Peyer's patch (tissue), 4 donors: ENCODE measurements at regions not wholly inside any gene's neighbourhood (a gene's known extent, or its start where the extent isn't known, plus 50 kb on each side); places are given as distances from the start of the nearest gene placed in this dataset.

ENCODE experiments used
- DNase-seq, 3 donors: peaks; one replicate each; pipeline ENCODE4 v3.0.0-alpha.2; 2017 to 2019
- H3K27ac ChIP-seq, 4 donors: fragments of 200-600 bp; sonication (generic); one replicate each; pipeline ENCODE4 v1.5.1; 2016 to 2019
- H3K27me3 ChIP-seq, 2 donors: fragments of 200-600 bp; sonication (generic); one replicate each; pipeline ENCODE4 v1.5.1; 2019
- H3K36me3 ChIP-seq, 3 donors: fragments of 200-600 bp; sonication (generic); one replicate each; pipeline ENCODE4 v1.5.1; 2016 to 2019
- H3K4me1 ChIP-seq, 4 donors: fragments of 200-600 bp; sonication (generic); one replicate each; pipeline ENCODE4 v1.5.1; 2016 to 2019
- H3K4me3 ChIP-seq, 4 donors: fragments of 200-600 bp; sonication (generic); 1 replicate in 3 of 4; 2 replicates in 1 of 4; pipeline ENCODE4 v1.5.1; 2016 to 2019; ENCODE audit warnings: mild to moderate bottlenecking in 1 of 4
- H3K9me3 ChIP-seq, 4 donors: fragments of 200-600 bp; sonication (generic); one replicate each; pipeline ENCODE4 v1.5.1; 2016 to 2019; ENCODE audit warnings: mild to moderate bottlenecking in 1 of 4
- POLR2A ChIP-seq, 2 donors: fragments of 450-650 bp; IDR thresholded peaks; one replicate each; pipeline ENCODE4 v1.5.1; 2017; ENCODE audit warnings: antibody characterized with exemption in 2 of 2, mild to moderate bottlenecking in 2 of 2, moderate library complexity in 2 of 2
- TF ChIP-seq, protein P1 (sequence below), 6 experiments: fragments of 450-650 bp in 4 of 6; fragments of 200-600 bp in 2 of 6; sonication (generic) in 1 of 6; IDR thresholded peaks; one replicate each; pipeline ENCODE4 v1.5.1; 2017 to 2019; ENCODE audit warnings: antibody characterized with exemption in 6 of 6, mild to moderate bottlenecking in 3 of 6, moderate library complexity in 1 of 6

DNA sequence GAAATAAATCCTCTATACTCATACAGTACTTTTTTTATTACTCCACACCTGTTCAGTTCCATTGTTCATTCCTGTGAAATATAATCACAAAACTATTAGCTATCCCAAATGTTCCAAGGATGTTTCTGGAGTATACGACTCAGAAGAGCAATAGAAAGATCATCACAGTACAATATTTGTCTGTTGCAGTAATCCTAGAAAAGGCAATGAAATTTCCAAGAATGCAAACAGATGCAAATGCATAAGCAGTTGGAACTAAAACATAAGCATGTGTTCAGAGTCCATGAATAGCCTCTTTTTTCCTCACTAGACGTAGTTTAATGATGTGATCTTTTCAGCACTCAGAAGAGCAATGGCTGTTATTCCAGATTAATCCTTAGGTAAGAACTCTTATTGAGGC, 55.2 kb downstream of the RTL3 start:
- H3K4me3 ChIP-seq: no peak overlapping the region
- TF ChIP-seq POLR2A (IDR thresholded peaks at IDR 0.05): no peak
- DNase-seq: no peak
- no peaks in the 10 kb centered on the region for H3K27me3 ChIP-seq
- H3K9me3 ChIP-seq: no peaks in the 10 kb centered on the region
- H3K36me3 ChIP-seq: no peaks in the 10 kb centered on the region
- no peaks in the 10 kb centered on the region for H3K4me1 ChIP-seq
- no peak overlapping the region for H3K27ac ChIP-seq

- no peaks in the 10 kb centered on the region for H3K36me3 ChIP-seq
- no peak for TF ChIP-seq POLR2A (IDR thresholded peaks at IDR 0.05)
- TF ChIP-seq, protein P1, sequence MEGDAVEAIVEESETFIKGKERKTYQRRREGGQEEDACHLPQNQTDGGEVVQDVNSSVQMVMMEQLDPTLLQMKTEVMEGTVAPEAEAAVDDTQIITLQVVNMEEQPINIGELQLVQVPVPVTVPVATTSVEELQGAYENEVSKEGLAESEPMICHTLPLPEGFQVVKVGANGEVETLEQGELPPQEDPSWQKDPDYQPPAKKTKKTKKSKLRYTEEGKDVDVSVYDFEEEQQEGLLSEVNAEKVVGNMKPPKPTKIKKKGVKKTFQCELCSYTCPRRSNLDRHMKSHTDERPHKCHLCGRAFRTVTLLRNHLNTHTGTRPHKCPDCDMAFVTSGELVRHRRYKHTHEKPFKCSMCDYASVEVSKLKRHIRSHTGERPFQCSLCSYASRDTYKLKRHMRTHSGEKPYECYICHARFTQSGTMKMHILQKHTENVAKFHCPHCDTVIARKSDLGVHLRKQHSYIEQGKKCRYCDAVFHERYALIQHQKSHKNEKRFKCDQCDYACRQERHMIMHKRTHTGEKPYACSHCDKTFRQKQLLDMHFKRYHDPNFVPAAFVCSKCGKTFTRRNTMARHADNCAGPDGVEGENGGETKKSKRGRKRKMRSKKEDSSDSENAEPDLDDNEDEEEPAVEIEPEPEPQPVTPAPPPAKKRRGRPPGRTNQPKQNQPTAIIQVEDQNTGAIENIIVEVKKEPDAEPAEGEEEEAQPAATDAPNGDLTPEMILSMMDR (IDR thresholded peaks at IDR 0.05): no peak
- no peak for DNase-seq
- no peak overlapping the region for H3K27ac ChIP-seq
- H3K9me3 ChIP-seq: no peaks in the 10 kb centered on the region
- no peaks in the 10 kb centered on the region for H3K27me3 ChIP-seq
- no peaks in the 10 kb centered on the region for H3K4me1 ChIP-seq
- no peak overlapping the region for H3K4me3 ChIP-seq
Observed at GRCh38 chrX:78595901-78596502, 63.1 kb downstream of the RTL3 start.

GRCh38 chrX:78593701-78594100, 65.4 kb downstream of the RTL3 start:
- Histone ChIP-seq H3K36me3 (no peaks in the 10 kb centered on the region), H3K4me1 (no peaks in the 10 kb centered on the region), H3K27me3 (no peaks in the 10 kb centered on the region), H3K9me3 (no peaks in the 10 kb centered on the region), H3K4me3 (no peak overlapping the region), H3K27ac (no peak overlapping the region)
- no peak for DNase-seq
- TF ChIP-seq, protein P1 (IDR thresholded peaks at IDR 0.05): no peak
- TF ChIP-seq POLR2A (IDR thresholded peaks at IDR 0.05): no peak

DNA sequence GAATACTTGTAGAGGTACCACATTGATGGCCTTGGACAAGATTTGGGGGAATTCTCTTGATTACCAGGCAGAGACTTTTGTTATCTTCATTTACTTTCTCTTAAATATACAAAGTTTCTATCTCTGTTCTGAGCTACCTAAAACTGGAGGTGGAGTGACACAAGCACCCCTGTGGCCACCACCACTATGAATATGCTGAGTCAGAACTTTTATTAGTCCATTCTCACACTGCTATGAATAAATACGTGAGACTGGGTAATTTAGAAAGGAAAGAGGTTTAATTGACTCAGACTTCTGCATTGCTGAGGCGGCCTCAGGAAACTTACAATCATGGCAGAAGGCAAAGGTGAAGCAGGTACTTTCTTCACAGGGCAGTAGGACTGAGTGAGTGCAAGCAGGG, 67.1 kb downstream of the RTL3 start:
- TF ChIP-seq POLR2A (IDR thresholded peaks at IDR 0.05): no peak
- TF ChIP-seq, protein P1 (IDR thresholded peaks at IDR 0.05): no peak
- Histone ChIP-seq H3K27ac (no peak overlapping the region), H3K4me3 (no peak overlapping the region), H3K36me3 (no peaks in the 10 kb centered on the region), H3K27me3 (no peaks in the 10 kb centered on the region), H3K4me1 (no peaks in the 10 kb centered on the region), H3K9me3 (no peaks in the 10 kb centered on the region)
- DNase-seq: no peak

- no peak overlapping the region for H3K4me3 ChIP-seq
- H3K27ac ChIP-seq: no peak overlapping the region
- TF ChIP-seq POLR2A (IDR thresholded peaks at IDR 0.05): no peak
- TF ChIP-seq, protein P1 (IDR thresholded peaks at IDR 0.05): no peak
- DNase-seq: no peak
- no peaks in the 10 kb centered on the region for H3K4me1 ChIP-seq
- no peaks in the 10 kb centered on the region for H3K27me3 ChIP-seq
- H3K36me3 ChIP-seq: no peaks in the 10 kb centered on the region
- no peaks in the 10 kb centered on the region for H3K9me3 ChIP-seq
Observed at GRCh38 chrX:78574306-78574705, 84.8 kb downstream of the RTL3 start.

GRCh38 chrX:78573630-78574029, 85.5 kb downstream of the RTL3 start:
- DNase-seq: no peak
- no peaks in the 10 kb centered on the region for H3K27me3 ChIP-seq
- no peaks in the 10 kb centered on the region for H3K4me1 ChIP-seq
- no peak overlapping the region for H3K27ac ChIP-seq
- no peaks in the 10 kb centered on the region for H3K36me3 ChIP-seq
- no peaks in the 10 kb centered on the region for H3K9me3 ChIP-seq
- H3K4me3 ChIP-seq: no peak overlapping the region
- TF ChIP-seq, protein P1 (IDR thresholded peaks at IDR 0.05): no peak
